Astrocyte of the cerebellum (primary cell): ENCODE measurements at regions not wholly inside any gene's neighbourhood (a gene's known extent, or its start where the extent isn't known, plus 50 kb on each side); places are given as distances from the start of the nearest gene placed in this dataset.
A peak's percentile ranks its signal among the peaks of the same experiment; 100 is the strongest.

Source experiments
- DNase-seq: peaks from one replicate; pipeline ENCODE4 v3.0.0-alpha.2; 2011; ENCODE audit warnings: low read depth
- H3K4me3 ChIP-seq: 2 replicates; pipeline ENCODE4 v1.5.1; 2011; ENCODE audit warnings: mild to moderate bottlenecking, low read depth, low read length, moderate library complexity
- in situ Hi-C: cut with HindIII; loops from 2 replicates; pipeline ENCODE4 v1.10.0; 2017; ENCODE audit warnings: low sequenced_read_pairs
- TF ChIP-seq, protein P1 (sequence below): IDR thresholded peaks from 2 replicates; pipeline ENCODE4 v1.5.1; 2012; ENCODE audit warnings: low read length, low read depth, moderate library complexity, mild to moderate bottlenecking; ENCODE audit errors: missing control alignments

DNA sequence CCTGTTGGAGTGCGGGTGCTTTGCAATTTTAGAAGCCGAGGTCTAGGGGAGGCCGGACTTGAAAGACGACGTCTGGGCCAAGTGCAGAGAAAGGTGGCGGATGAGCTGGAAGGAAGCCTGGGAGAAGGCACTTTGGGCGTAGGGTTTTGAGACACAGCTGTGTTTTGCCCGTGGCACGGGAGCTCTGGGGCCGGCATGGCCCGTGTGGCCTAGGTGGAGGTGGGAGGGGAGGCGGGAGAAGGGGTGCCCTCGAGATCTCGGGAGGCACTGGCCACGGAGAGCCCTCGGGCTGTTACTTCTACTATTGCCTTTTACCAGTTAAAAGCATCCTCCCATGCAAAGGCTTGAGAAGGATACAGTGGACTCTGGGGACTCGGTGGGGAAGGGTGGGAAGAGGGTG lies 161.9 kb downstream of the FOXL1 start:
- TF ChIP-seq, protein P1, sequence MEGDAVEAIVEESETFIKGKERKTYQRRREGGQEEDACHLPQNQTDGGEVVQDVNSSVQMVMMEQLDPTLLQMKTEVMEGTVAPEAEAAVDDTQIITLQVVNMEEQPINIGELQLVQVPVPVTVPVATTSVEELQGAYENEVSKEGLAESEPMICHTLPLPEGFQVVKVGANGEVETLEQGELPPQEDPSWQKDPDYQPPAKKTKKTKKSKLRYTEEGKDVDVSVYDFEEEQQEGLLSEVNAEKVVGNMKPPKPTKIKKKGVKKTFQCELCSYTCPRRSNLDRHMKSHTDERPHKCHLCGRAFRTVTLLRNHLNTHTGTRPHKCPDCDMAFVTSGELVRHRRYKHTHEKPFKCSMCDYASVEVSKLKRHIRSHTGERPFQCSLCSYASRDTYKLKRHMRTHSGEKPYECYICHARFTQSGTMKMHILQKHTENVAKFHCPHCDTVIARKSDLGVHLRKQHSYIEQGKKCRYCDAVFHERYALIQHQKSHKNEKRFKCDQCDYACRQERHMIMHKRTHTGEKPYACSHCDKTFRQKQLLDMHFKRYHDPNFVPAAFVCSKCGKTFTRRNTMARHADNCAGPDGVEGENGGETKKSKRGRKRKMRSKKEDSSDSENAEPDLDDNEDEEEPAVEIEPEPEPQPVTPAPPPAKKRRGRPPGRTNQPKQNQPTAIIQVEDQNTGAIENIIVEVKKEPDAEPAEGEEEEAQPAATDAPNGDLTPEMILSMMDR: no peak
- DNase-seq: no peak
- no peak overlapping the region for H3K4me3 ChIP-seq
- in situ Hi-C loops: no loop called here

DNA sequence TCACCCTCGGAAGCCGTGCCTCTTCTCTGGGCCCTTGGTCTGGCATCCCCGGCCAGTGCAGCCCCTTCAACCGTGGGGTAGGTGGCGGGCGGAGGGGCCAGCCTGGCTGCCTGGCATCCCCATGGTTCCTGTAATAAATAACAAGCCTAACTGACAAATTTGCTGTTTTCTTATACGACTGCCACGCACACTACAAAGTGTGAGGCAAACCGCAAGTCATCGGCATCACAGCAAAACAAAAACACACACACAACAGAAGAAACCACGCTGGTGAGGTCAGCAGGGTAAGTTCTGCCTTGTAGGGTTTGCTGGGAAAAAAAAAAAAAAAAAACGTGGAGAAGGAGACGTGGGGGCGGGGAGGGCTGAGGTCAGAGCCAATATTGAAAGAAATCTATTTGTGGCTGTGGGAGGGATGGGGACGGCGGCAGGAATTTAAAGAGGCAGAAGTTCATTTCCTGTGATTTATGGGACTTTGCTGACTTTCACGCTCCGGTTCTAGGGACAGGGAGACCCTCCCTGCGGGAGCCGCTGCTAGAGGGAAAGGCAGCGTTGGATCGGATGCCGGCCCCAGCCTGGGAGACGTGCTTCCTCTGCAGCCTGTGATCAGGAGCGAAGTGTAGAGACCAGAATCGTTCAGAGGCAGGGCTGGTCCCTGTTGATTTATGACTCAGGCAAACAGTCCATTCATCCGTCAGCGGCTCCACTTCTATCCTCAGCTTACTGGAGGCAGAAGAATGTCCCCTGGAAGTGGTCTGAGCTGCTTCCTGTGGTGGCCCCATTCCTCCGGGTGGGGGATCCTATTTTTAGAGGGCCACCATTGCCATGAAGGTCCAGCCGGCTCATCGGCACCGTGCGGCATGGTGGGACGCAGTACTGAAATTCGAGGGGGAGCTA lies 162.8 kb downstream of the FOXL1 start:
- peak overlapping the region; percentile 26 for H3K4me3 ChIP-seq
- TF ChIP-seq, protein P1: no peak
- DNase-seq: peak; percentile 42
- in situ Hi-C loops: no loop called here

DNA sequence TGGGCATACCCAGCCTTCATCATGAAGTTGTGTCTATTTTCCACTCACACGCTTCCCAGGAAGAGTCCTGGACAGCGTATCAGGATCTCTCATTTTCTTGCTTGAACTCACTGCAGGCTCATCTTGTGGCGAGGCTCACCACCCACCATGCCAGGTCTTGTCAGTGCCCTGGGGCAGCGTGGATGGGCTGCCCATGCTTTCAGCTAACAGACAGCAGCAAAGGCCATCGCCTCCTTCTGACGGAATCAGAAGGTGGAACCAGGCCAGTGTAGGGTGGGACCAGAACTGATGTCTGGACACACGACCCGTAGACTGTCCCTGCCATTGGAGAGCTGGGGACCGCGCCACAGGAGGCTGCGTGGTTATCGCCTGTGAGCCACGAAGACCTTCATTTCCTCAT lies 169.4 kb downstream of the FOXL1 start:
- no peak for DNase-seq
- H3K4me3 ChIP-seq: no peak overlapping the region
- in situ Hi-C loops: no loop called here
- TF ChIP-seq, protein P1: no peak

DNA sequence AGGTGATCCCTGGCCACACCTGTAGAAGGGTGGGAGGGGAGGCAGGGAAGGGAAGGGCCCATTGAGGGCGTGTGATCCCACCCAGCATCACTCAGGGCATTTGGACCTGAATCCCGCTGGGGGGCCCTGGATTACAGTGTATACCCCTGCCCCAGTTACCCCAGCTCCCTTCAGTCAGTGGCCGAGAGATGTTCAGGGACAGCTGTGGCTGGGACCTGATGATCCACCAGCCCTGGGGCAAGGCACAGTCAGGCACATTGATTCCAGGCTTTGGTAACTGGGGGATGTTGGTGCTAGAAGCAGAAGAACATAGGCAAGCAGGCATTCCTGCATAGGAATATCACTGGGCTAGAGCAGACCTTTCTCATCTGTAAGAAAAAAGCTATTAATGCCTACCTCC lies 170.3 kb downstream of the FOXL1 start:
- no peak overlapping the region for H3K4me3 ChIP-seq
- DNase-seq: no peak
- in situ Hi-C loops: no loop called here
- TF ChIP-seq, protein P1: no peak

DNA sequence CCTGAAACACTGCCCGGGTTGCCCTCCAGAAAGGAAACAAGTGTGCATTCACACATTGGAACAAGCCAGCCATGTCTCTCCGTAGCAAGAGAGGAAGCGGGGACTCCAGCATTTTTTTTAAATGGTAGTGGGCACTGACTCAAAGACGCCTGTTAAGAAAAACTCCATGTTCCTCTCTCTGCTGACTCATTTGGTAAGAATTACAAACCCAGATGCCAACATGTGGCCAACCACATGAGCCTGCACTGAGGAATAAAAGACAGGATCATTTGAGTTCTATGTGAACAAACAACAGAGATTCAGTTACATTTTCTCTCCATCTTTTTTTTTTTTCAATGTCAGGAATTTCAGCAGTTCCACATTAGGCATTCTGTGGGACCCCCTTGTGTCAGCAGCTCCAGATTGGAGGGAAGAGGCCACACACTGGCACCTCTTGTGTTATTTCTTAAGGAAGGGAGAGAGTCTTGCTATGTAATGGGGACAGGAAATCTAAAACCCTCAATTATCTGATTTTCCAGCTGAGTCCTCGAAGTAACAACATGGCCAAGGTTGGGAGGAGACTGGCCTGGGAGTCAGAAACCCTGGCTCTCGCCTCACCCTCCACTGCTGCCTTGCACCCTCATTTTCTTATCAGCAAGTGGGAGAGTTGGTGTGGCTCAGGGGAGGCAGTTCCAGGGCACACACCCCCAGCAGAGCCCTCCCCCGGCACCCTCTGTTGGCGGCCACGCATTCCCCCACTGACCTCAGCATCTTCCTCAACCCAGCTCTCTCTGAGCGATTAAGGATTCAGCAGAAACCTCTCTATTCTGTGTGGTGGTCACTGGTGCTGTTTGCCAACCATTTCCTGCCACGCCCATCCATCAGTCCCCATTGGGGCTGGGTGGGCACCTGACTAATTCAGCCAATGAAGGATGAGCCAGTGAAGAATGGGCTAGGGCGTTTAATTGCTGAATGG lies 173.0 kb downstream of the FOXL1 start:
- peak; percentile 88 for DNase-seq
- TF ChIP-seq, protein P1: no peak
- in situ Hi-C loops: no loop called here
- no peak overlapping the region for H3K4me3 ChIP-seq

DNA sequence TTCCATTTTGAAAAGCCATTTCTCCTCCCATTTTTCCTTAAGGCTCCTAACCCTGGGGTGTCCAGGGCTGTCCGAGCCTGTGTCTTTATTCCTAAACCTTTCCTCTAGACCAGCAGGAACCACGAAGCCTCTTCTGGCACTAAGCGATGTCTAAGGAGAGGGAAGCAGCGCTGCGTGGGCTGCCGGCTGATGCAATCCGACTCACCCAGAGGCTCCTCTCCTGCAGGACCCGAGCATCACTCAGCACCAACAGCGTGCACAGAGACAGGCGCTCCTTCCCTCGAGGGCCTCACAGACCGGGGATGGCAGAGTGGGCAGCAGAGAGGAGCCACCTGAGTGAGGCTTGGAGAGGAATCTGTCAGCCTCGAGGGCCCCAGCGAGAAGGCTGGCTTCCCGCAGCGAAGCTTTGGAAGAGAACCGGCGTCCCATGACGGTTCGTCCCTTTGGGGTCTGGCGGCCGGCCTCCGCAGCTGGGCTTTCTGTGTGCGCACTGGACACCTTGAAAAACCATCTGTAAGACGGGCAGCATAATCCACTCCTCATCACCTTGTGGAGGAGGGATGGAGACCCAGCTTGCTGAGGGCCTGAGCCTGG lies 174.3 kb downstream of the FOXL1 start:
- no peak overlapping the region for H3K4me3 ChIP-seq
- DNase-seq: no peak
- TF ChIP-seq, protein P1: no peak
- in situ Hi-C loops: no loop called here
